ENCODE measurements at regions not wholly inside any gene's neighbourhood (a gene's known extent, or its start where the extent isn't known, plus 50 kb on each side); places are given as distances from the start of the nearest gene placed in this dataset.

DNA sequence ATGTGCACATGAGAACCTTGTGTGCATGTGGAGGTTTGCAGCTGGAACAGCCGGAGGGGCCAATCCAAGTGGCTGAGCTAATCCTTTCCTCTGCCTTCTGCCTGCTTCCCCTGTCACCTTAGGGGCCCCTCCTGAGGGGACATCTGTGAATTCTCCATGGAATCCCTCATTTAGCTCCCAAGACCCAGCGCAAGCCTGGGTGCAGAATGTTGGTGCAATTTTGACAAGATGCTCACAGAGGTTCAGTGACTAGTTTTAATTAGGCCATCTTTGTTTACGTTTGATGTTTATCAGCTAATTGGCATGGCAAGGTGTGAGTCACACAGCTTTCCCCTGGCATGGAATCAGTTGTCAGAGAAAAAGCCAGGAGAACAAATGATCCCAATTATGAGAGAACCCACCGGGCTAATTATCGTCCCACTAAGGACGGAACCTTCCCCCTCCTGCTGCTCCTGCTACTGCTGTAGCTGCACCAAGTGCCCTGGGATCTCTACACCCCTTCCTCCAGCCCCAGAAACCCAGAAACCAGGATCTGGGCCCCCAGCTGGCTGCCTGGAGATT is 63.6 kb upstream of the PAX6 start:
- TF ChIP-seq, protein P1, sequence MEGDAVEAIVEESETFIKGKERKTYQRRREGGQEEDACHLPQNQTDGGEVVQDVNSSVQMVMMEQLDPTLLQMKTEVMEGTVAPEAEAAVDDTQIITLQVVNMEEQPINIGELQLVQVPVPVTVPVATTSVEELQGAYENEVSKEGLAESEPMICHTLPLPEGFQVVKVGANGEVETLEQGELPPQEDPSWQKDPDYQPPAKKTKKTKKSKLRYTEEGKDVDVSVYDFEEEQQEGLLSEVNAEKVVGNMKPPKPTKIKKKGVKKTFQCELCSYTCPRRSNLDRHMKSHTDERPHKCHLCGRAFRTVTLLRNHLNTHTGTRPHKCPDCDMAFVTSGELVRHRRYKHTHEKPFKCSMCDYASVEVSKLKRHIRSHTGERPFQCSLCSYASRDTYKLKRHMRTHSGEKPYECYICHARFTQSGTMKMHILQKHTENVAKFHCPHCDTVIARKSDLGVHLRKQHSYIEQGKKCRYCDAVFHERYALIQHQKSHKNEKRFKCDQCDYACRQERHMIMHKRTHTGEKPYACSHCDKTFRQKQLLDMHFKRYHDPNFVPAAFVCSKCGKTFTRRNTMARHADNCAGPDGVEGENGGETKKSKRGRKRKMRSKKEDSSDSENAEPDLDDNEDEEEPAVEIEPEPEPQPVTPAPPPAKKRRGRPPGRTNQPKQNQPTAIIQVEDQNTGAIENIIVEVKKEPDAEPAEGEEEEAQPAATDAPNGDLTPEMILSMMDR (IDR thresholded peaks at IDR 0.05; ENCODE audit: low read depth, low read length) = no peak
- TF ChIP-seq, protein P2, sequence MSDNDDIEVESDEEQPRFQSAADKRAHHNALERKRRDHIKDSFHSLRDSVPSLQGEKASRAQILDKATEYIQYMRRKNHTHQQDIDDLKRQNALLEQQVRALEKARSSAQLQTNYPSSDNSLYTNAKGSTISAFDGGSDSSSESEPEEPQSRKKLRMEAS (IDR thresholded peaks at IDR 0.05; ENCODE audit: low read depth, low read length) = no peak

All from NB4 (cell line).